CD4-positive, alpha-beta T cell (primary cell): ENCODE measurements at regions not wholly inside any gene's neighbourhood (a gene's known extent, or its start where the extent isn't known, plus 50 kb on each side); places are given as distances from the start of the nearest gene placed in this dataset.

Experiments used
- ATAC-seq: fragments of 200-7000 bp; cut with Tn5 transposase; one replicate; pipeline ENCODE4 v1.10.0; 2022; ENCODE audit warnings: mild to moderate bottlenecking; ENCODE audit not compliant: poor library complexity
- CTCF ChIA-PET: fragments of 350-600 bp; sonication (Branson Sonifier 250); formaldehyde crosslinking; loops from one replicate; lab custom pipeline; 2021; ENCODE audit warnings: antibody characterized with exemption, inconsistent platforms; lab: Charles Lee
- POLR2A ChIA-PET: fragments of 350-600 bp; sonication (Branson Sonifier 250); formaldehyde crosslinking; loops from one replicate; lab custom pipeline; 2021; ENCODE audit warnings: antibody characterized with exemption, inconsistent platforms; lab: Charles Lee
- DNase-seq, 14 experiments: peaks; one replicate each; pipeline ENCODE4 v3.0.0-alpha.2; 2013 to 2020; ENCODE audit warnings: mixed read lengths in 2 of 14
- H3K27ac ChIP-seq, 2 donors: one replicate each; pipeline versions ENCODE4 v1.5.1 to v1.7.0; 2013; ENCODE audit warnings: low read length in 2 of 2, low read depth in 1 of 2, mild to moderate bottlenecking in 1 of 2
- H3K27me3 ChIP-seq, 2 experiments: 1 replicate in 1 of 2; 2 replicates in 1 of 2; pipeline versions ENCODE4 v1.6.1 to v1.7.0; 2013; ENCODE audit warnings: low read length in 2 of 2, control low read depth in 1 of 2, mild to moderate bottlenecking in 1 of 2, moderate library complexity in 1 of 2; ENCODE audit not compliant: insufficient read depth in 2 of 2, control insufficient read depth in 1 of 2
- H3K36me3 ChIP-seq: one replicate; pipeline ENCODE4 v1.6.1; 2013; ENCODE audit warnings: low read length, control low read depth; ENCODE audit not compliant: insufficient read depth
- H3K4me1 ChIP-seq: one replicate; pipeline ENCODE4 v1.6.1; 2013; ENCODE audit warnings: low read length, control low read depth; ENCODE audit not compliant: insufficient read depth
- H3K4me3 ChIP-seq: one replicate; pipeline ENCODE4 v1.5.1; 2013; ENCODE audit warnings: mild to moderate bottlenecking, low read length, moderate library complexity
- H3K9me3 ChIP-seq, 2 experiments: 1 replicate in 1 of 2; 2 replicates in 1 of 2; pipeline versions ENCODE4 v1.6.1 to v1.7.0; 2013; ENCODE audit warnings: low read length in 2 of 2, mild to moderate bottlenecking in 2 of 2, control low read depth in 1 of 2, moderate library complexity in 1 of 2; ENCODE audit not compliant: control insufficient read depth in 1 of 2, insufficient read depth in 1 of 2
- H3K27ac Mint-ChIP-seq: one replicate; pipeline ENCODE4 v1.8.0; 2020; ENCODE audit warnings: mixed read lengths
- H3K27me3 Mint-ChIP-seq: one replicate; pipeline ENCODE4 v1.8.0; 2021; ENCODE audit warnings: mixed read lengths
- H3K36me3 Mint-ChIP-seq: one replicate; pipeline ENCODE4 v1.8.0; 2021; ENCODE audit warnings: low read depth, mixed read lengths
- H3K4me1 Mint-ChIP-seq: one replicate; pipeline ENCODE4 v1.8.0; 2021; ENCODE audit warnings: low read depth, mixed read lengths
- H3K4me3 Mint-ChIP-seq: one replicate; pipeline ENCODE4 v1.8.0; 2020; ENCODE audit warnings: mild to moderate bottlenecking, mixed read lengths
- H3K9me3 Mint-ChIP-seq: one replicate; pipeline ENCODE4 v1.8.0; 2020; ENCODE audit warnings: mixed read lengths
- intact Hi-C, 2 experiments: fragments of 100-400 bp; cut with DNase I in 1 of 2; cut with micrococcal nuclease in 1 of 2; formaldehyde crosslinking; loops; one replicate each; pipeline versions ENCODE4 v1.15.1 to v1.9.0; 2023 to 2025; cut with DNase I, micrococcal nuclease
- TF ChIP-seq, protein P1 (sequence below): fragments of 200-600 bp; IDR thresholded peaks from one replicate; pipeline ENCODE4 v1.8.0; 2022; ENCODE audit warnings: antibody characterized with exemption, mild to moderate bottlenecking

- TF ChIP-seq, protein P1, sequence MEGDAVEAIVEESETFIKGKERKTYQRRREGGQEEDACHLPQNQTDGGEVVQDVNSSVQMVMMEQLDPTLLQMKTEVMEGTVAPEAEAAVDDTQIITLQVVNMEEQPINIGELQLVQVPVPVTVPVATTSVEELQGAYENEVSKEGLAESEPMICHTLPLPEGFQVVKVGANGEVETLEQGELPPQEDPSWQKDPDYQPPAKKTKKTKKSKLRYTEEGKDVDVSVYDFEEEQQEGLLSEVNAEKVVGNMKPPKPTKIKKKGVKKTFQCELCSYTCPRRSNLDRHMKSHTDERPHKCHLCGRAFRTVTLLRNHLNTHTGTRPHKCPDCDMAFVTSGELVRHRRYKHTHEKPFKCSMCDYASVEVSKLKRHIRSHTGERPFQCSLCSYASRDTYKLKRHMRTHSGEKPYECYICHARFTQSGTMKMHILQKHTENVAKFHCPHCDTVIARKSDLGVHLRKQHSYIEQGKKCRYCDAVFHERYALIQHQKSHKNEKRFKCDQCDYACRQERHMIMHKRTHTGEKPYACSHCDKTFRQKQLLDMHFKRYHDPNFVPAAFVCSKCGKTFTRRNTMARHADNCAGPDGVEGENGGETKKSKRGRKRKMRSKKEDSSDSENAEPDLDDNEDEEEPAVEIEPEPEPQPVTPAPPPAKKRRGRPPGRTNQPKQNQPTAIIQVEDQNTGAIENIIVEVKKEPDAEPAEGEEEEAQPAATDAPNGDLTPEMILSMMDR: no peak
- DNase-seq: no peak
- Histone ChIP-seq H3K27me3 (no peaks in the 10 kb centered on the region), H3K27ac (no peak overlapping the region), H3K9me3 (peaks cover 3 to 9% of the 10 kb centered on the region in 2 experiments), H3K36me3 (no peaks in the 10 kb centered on the region), H3K4me1 (no peaks in the 10 kb centered on the region), H3K4me3 (no peak overlapping the region)
- Mint-ChIP-seq H3K9me3 (peaks cover 17% of the 10 kb centered on the region), H3K27me3 (no peaks in the 10 kb centered on the region), H3K27ac (no peak overlapping the region), H3K4me1 (no peaks in the 10 kb centered on the region), H3K4me3 (no peak overlapping the region), H3K36me3 (no peaks in the 10 kb centered on the region)
- CTCF ChIA-PET: no interaction called here
- POLR2A ChIA-PET: no interaction called here
- intact Hi-C loops: no loop called here
- no peak for ATAC-seq
Observed at GRCh38 chr7:68449816-68450215, 1148.5 kb upstream of the AUTS2 start.

DNA sequence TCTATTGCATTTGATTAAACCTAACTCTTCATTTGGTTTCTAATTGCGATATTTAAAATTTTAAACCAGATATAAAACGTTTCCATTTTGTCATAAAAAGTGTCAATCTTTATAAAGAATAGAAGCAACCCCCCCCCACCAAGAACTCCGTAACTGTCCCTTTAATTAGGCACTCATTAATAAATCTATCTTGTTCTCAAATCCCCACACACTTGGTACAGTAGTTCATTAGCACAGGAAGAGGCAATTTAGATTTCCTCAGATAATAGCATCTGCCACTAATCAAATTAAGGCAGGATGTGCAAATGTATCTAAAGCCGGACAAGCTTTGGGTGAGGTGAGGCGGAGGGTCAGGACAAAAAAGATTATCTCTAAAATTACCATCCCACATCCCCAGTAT is 1143.3 kb upstream of the AUTS2 start:
- H3K4me1 Mint-ChIP-seq: no peaks in the 10 kb centered on the region

GRCh38 chr7:68456469-68456868 is 1141.8 kb upstream of the AUTS2 start:
- ChIA-PET CTCF (no interaction called here), POLR2A (no interaction called here)
- Histone ChIP-seq H3K4me3 (no peak overlapping the region), H3K36me3 (no peaks in the 10 kb centered on the region), H3K27me3 (no peaks in the 10 kb centered on the region), H3K4me1 (no peaks in the 10 kb centered on the region), H3K9me3 (peaks cover 6 to 18% of the 10 kb centered on the region in 2 experiments), H3K27ac (no peak overlapping the region)
- DNase-seq (no peak), ATAC-seq (no peak)
- H3K36me3 Mint-ChIP-seq: no peaks in the 10 kb centered on the region
- no peak overlapping the region for H3K4me3 Mint-ChIP-seq
- H3K9me3 Mint-ChIP-seq: peaks cover 20% of the 10 kb centered on the region
- intact Hi-C loops: no loop called here
- no peaks in the 10 kb centered on the region for H3K4me1 Mint-ChIP-seq
- no peak overlapping the region for H3K27ac Mint-ChIP-seq
- no peaks in the 10 kb centered on the region for H3K27me3 Mint-ChIP-seq
- TF ChIP-seq, protein P1: no peak

More for the DNA sequence above, 1143.3 kb upstream of the AUTS2 start:
- no peak overlapping the region for H3K27ac ChIP-seq
- TF ChIP-seq, protein P1: no peak
- no peaks in the 10 kb centered on the region for H3K36me3 Mint-ChIP-seq
- POLR2A ChIA-PET: no interaction called here
- H3K9me3 Mint-ChIP-seq: peaks cover 17% of the 10 kb centered on the region
- no peaks in the 10 kb centered on the region for H3K4me1 ChIP-seq
- no peak for ATAC-seq
- no peaks in the 10 kb centered on the region for H3K36me3 ChIP-seq
- H3K9me3 ChIP-seq: peaks cover 6 to 17% of the 10 kb centered on the region in 2 experiments
- no peak overlapping the region for H3K4me3 ChIP-seq
- intact Hi-C loops: no loop called here
- H3K27me3 Mint-ChIP-seq: no peaks in the 10 kb centered on the region
- DNase-seq: no peak
- CTCF ChIA-PET: no interaction called here
- H3K27me3 ChIP-seq: no peaks in the 10 kb centered on the region
- H3K27ac Mint-ChIP-seq: no peak overlapping the region
- no peak overlapping the region for H3K4me3 Mint-ChIP-seq
